Neural cell (in vitro differentiated cells): ENCODE measurements at regions not wholly inside any gene's neighbourhood (a gene's known extent, or its start where the extent isn't known, plus 50 kb on each side); places are given as distances from the start of the nearest gene placed in this dataset.

Experiments
- H2AFZ ChIP-seq: fragments of 200-600, 300-800 bp; sonication (generic), shearing (Covaris generic); 2 replicates; pipeline ENCODE4 v1.6.0; 2014; ENCODE audit warnings: low read depth, mild to moderate bottlenecking, antibody characterized with exemption, low read length, moderate library complexity
- H3F3A ChIP-seq: fragments of 200-600 bp; shearing (Covaris generic); 2 replicates; pipeline ENCODE4 v1.6.1; 2016; ENCODE audit warnings: mild to moderate bottlenecking, moderate library complexity, mixed read lengths, antibody characterized with exemption, low read length; ENCODE audit not compliant: insufficient read depth, poor library complexity, severe bottlenecking
- H3K27ac ChIP-seq: fragments of 200-600, 300-800 bp; sonication (generic), shearing (Covaris generic); 2 replicates; pipeline ENCODE4 v1.5.1; 2014; ENCODE audit warnings: mild to moderate bottlenecking, low read length, moderate library complexity
- H3K27me3 ChIP-seq: fragments of 300-800, 200-600 bp; sonication (generic), shearing (Covaris generic); 2 replicates; pipeline ENCODE4 v1.6.0; 2014; ENCODE audit warnings: mild to moderate bottlenecking, low read depth, low read length, moderate library complexity; ENCODE audit not compliant: insufficient read depth
- H3K36me3 ChIP-seq: fragments of 300-800, 200-600 bp; sonication (generic), shearing (Covaris generic); 2 replicates; pipeline ENCODE4 v1.5.1; 2014; ENCODE audit warnings: mild to moderate bottlenecking, antibody characterized with exemption, low read length, moderate library complexity; ENCODE audit not compliant: insufficient read depth
- H3K4me2 ChIP-seq: fragments of 300-800, 200-600 bp; sonication (generic), shearing (Covaris generic); 2 replicates; pipeline ENCODE4 v1.6.0; 2014; ENCODE audit warnings: mild to moderate bottlenecking, low read length
- H3K4me3 ChIP-seq: fragments of 300-800, 200-600 bp; sonication (generic), shearing (Covaris generic); 2 replicates; pipeline ENCODE4 v1.5.1; 2014; ENCODE audit warnings: mild to moderate bottlenecking, low read length, moderate library complexity
- H3K79me2 ChIP-seq: fragments of 200-600 bp; shearing (Covaris generic); replicated peaks from 2 replicates; pipeline ENCODE4 v1.6.0; 2014; ENCODE audit warnings: mild to moderate bottlenecking, low read length, moderate library complexity; ENCODE audit not compliant: insufficient read depth
- H3K9ac ChIP-seq: fragments of 300-800, 200-600 bp; sonication (generic), shearing (Covaris generic); 2 replicates; pipeline ENCODE4 v1.6.1; 2016; ENCODE audit warnings: mild to moderate bottlenecking, low read length, mixed read lengths
- H3K9me2 ChIP-seq: fragments of 200-600 bp; shearing (Covaris generic); 2 replicates; pipeline ENCODE4 v1.6.1; 2016; ENCODE audit warnings: mild to moderate bottlenecking, low read length, mixed read lengths; ENCODE audit not compliant: insufficient read depth
- H3K9me3 ChIP-seq: fragments of 200-600, 300-800 bp; sonication (generic), shearing (Covaris generic); 2 replicates; pipeline ENCODE4 v1.6.1; 2016; ENCODE audit warnings: mild to moderate bottlenecking, mixed run types, low read length, moderate library complexity, mixed read lengths
- H4K20me1 ChIP-seq: fragments of 200-600 bp; shearing (Covaris generic); 2 replicates; pipeline ENCODE4 v1.6.1; 2016; ENCODE audit warnings: mild to moderate bottlenecking, mixed run types; ENCODE audit not compliant: insufficient read depth
- CTCF ChIP-seq: fragments of 450-650 bp; IDR thresholded peaks from 2 replicates; pipeline ENCODE4 v1.5.1; 2014; ENCODE audit warnings: antibody characterized with exemption, mild to moderate bottlenecking, moderate library complexity; ENCODE audit not compliant: poor library complexity, severe bottlenecking
- EP300 ChIP-seq: fragments of 450-650 bp; conservative IDR thresholded peaks from 2 replicates; pipeline ENCODE4 v1.6.1; 2014; ENCODE audit warnings: antibody characterized with exemption, mild to moderate bottlenecking, moderate library complexity; ENCODE audit not compliant: poor library complexity, severe bottlenecking
- EZH2 ChIP-seq: fragments of 200-600, 300-800 bp; shearing (Covaris generic), sonication (generic); IDR thresholded peaks from 2 replicates; pipeline ENCODE4 v1.6.1; 2014; ENCODE audit warnings: antibody characterized with exemption, low read length, borderline replicate concordance, mild to moderate bottlenecking; ENCODE audit not compliant: insufficient read depth, poor library complexity, severe bottlenecking
- MXI1 ChIP-seq: fragments of 450-650 bp; conservative IDR thresholded peaks from 2 replicates; pipeline ENCODE4 v1.6.1; 2014; ENCODE audit warnings: antibody characterized with exemption, mild to moderate bottlenecking; ENCODE audit not compliant: poor library complexity, severe bottlenecking
- POLR2AphosphoS5 ChIP-seq: IDR thresholded peaks from 2 replicates; pipeline ENCODE4 v1.6.1; 2012
- RAD21 ChIP-seq: fragments of 450-650 bp; conservative IDR thresholded peaks from 2 replicates; pipeline ENCODE4 v1.6.1; 2014; ENCODE audit warnings: antibody characterized with exemption, mild to moderate bottlenecking, moderate library complexity
- REST ChIP-seq: IDR thresholded peaks from 2 replicates; pipeline ENCODE4 v1.6.1; 2012; ENCODE audit warnings: borderline replicate concordance
- SMC3 ChIP-seq: fragments of 450-650 bp; conservative IDR thresholded peaks from 2 replicates; pipeline ENCODE4 v1.6.1; 2014; ENCODE audit warnings: antibody characterized with exemption, mild to moderate bottlenecking, moderate library complexity; ENCODE audit not compliant: poor library complexity
- TAF1 ChIP-seq: IDR thresholded peaks from 2 replicates; pipeline ENCODE4 v1.6.1; 2012; ENCODE audit warnings: low read depth

DNA sequence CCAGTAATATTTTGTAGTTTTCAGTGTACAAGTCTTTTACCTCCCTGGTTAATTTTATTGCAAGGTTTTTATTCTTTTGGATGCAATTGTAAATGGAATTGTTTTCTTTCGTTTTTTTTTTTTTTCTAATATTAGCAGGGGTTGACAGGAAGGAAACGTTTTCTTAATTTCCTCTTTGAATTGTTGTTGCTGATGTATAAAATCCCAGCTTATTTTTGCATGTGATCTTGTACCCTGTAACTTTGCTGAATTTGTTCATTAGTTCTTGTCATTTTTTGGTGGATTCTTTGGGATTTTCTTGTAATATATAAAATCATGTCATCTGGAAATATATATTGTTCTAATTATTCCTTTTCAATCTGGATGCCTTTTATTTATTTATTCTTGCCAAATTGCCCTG lies 65.0 kb upstream of the ANKH start:
- Histone ChIP-seq H2AFZ (no peak overlapping the region), H3K27me3 (no peaks in the 10 kb centered on the region), H4K20me1 (no peaks in the 10 kb centered on the region), H3K79me2 (no peaks in the 10 kb centered on the region), H3K4me3 (no peak overlapping the region), H3K9me2 (no peaks in the 10 kb centered on the region), H3K9me3 (no peaks in the 10 kb centered on the region), H3K4me2 (no peak overlapping the region), H3F3A (no peaks in the 10 kb centered on the region), H3K27ac (no peak overlapping the region), H3K36me3 (no peaks in the 10 kb centered on the region), H3K9ac (no peak overlapping the region)
- TF ChIP-seq POLR2AphosphoS5 (no peak), RAD21 (no peak), MXI1 (no peak), EZH2 (no peak), CTCF (no peak), SMC3 (no peak), EP300 (no peak), TAF1 (no peak), REST (no peak)

- Histone ChIP-seq H3F3A (no peaks in the 10 kb centered on the region), H2AFZ (no peak overlapping the region), H3K79me2 (no peaks in the 10 kb centered on the region), H3K9me2 (no peaks in the 10 kb centered on the region), H3K27ac (no peak overlapping the region), H3K9me3 (no peaks in the 10 kb centered on the region), H3K36me3 (no peaks in the 10 kb centered on the region), H4K20me1 (no peaks in the 10 kb centered on the region), H3K4me3 (no peak overlapping the region), H3K4me2 (no peak overlapping the region), H3K9ac (no peak overlapping the region), H3K27me3 (no peaks in the 10 kb centered on the region)
- TF ChIP-seq MXI1 = no peak
- TF ChIP-seq EZH2 = no peak
- TF ChIP-seq TAF1 = no peak
- no peak for TF ChIP-seq RAD21
- TF ChIP-seq POLR2AphosphoS5 = no peak
- TF ChIP-seq REST = no peak
- TF ChIP-seq EP300 = no peak
- no peak for TF ChIP-seq SMC3
- TF ChIP-seq CTCF = no peak
Observed at GRCh38 chr5:14935341-14935740, 63.8 kb upstream of the ANKH start.
